ENCODE measurements at regions not wholly inside any gene's neighbourhood (a gene's known extent, or its start where the extent isn't known, plus 50 kb on each side); places are given as distances from the start of the nearest gene placed in this dataset.
"Not testable (repeated sequence)": the region's sequence is repeated elsewhere in the genome, so short reads cannot be mapped to it uniquely, and the experiment has no call there.

GRCh38 chr2:111494288-111494980 lies 373.7 kb downstream of the BCL2L11 start:
- TF ChIP-seq ZNF274 (IDR thresholded peaks at IDR 0.05; ENCODE audit: low read depth, low read length); SUZ12 (IDR thresholded peaks at IDR 0.05; ENCODE audit: extremely low read depth, insufficient read depth, insufficient read length); YY1 (IDR thresholded peaks at IDR 0.05; ENCODE audit: insufficient read depth, insufficient read length): not testable (repeated sequence)

All from NT2/D1 (cell line).